NCI-H1092 (cell line): ENCODE measurements at regions not wholly inside any gene's neighbourhood (a gene's known extent, or its start where the extent isn't known, plus 50 kb on each side); places are given as distances from the start of the nearest gene placed in this dataset.
"Not testable (repeated sequence)": the region's sequence is repeated elsewhere in the genome, so short reads cannot be mapped to it uniquely, and the experiment has no call there.

Source experiments
- DNase-seq: peaks from one replicate; lab custom pipeline; 2025; lab: John Stamatoyannopoulos, UW

DNA sequence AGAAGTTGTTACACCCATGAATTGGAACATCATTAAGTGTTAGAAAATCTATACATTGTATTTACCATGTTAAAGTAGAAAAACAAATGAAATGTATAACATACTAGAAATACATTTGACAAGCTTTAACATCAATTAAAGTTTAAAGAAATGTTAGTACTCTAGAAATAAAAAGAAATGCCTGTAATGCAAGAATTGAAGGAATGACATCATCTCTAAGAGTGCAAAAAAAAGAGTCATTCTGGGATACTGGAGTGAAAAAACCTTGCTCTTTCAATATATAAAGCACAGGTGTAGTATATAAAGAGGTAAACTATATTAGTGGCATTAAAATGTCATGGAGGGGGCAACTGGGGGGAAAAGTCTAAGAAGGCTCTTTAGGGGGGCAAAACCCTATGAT lies 210.8 kb upstream of the PLD5 start:
- no peak for DNase-seq

DNA sequence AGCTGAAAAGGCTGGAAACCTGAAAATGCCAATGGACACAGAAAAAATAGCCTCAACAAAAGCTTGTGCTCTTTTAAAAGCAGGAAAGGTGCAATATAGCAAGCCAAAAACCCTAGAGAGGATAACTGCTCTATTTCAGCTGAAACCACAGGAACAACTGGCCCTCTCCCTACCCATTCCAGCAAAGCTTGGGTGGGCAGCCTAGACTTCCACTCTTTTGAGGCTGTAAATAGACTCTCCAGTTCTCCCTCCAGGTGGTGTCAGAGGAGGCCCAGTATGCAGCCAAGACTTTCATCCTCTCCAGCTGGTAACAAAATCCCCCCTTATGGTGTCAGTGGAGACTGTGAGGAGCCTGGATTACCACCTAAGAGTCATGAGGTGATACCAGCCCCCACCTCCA lies 206.9 kb upstream of the PLD5 start:
- no peak for DNase-seq

DNA sequence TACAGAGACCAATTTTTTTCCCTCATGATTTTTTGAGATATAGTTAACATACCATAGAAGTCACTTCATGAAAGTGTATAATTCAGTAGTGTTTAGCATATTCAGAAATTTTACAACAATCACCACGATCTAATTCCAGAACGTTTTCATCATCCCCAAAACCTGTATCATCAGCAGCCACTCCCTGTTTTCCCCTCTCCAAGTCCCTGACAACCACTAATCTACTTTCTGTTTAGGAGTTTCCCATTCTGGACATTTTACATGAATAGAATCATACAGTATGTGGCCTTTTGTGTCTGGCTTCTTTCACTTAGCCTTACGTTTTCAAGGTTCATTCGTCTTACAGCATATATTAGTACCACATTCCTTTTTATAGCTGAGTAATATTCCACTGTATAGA lies 204.2 kb upstream of the PLD5 start:
- no peak for DNase-seq

DNA sequence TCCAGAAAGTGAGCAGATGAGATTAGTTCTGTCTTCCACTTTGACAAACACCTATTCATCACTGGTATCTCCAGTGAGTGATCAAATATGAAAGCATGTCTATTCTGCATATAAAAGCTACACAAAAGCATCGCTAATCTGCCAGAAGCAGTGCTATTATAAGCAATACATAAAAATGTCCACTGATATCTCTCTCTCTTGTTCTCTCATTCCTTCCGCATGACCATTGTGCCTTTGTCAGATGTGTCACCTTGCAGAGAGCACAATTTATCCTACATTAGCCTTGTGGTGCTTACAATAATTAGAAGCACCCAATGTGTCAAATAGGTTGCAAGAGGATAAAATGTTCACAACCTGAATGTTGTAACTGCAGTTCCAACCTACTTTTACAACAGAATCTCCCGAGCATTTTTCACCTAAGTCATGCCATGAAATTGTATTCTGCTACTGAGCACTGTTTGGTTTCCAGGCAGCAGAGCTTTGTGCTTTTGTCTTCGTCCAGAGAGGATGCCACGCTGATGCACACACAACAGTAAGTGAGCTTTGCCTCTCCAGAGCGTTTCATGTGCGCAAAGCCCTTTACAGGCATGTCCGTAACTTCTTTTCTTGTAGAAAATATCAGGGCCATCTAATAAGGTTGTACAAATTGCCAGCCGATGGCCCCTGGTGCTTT lies 198.7 kb upstream of the PLD5 start:
- no peak for DNase-seq

DNA sequence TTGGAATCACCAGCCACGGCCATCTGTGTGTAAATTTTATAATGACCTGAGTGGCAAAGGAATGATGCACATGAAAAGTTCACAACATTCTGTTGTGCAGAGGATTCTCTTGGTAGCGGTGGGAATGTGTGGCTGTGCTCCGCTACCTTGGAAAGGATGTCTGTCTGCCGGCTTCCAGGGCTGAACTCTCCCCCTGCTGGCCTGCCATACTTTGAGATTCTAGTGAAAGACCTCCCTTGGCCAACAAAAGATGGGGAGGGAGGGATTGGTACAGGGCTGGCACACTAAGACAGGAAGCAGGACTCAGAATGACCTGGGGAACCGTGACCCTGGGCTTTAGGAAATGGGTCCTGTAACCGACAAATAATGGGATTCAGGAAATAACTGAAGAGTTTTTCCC lies 194.5 kb upstream of the PLD5 start:
- DNase-seq = no peak

DNA sequence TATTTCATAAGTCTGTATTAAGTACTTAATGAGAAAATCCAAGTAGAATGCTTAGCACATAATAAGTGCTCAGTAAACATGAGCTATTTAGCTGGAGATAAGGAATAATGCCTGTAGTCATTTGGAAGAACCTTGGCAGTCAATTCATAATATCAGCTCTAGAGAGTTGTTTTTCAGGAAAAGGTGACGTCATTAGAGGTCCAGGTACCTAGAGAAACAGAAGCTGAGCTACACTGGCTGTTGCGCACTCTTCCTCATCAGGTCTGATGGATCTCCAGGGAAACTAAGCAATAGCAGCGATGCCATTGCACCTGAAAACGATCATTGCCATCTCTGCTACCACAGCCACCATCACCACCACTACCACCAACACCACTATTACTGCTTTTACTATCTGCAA lies 187.8 kb upstream of the PLD5 start:
- DNase-seq = no peak

DNA sequence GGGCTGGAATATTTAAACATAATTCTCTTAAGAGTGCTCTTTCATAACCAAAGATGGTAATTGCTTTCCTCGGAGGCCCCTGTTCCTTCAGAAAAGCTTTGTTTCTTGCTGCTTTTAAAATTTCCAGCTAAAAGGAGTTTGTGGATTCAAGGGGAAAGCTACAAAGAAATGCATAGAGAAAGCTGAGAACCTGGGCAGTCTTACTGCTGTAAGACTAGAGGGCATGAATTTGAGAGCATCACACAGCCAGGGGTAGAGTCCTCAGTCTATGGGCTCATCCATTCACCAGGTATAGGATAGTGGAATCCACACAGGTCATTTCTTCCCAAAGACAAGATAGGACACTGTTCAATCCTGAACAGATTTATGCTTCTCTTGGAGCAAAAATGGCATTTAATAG lies 186.3 kb upstream of the PLD5 start:
- DNase-seq = no peak

DNA sequence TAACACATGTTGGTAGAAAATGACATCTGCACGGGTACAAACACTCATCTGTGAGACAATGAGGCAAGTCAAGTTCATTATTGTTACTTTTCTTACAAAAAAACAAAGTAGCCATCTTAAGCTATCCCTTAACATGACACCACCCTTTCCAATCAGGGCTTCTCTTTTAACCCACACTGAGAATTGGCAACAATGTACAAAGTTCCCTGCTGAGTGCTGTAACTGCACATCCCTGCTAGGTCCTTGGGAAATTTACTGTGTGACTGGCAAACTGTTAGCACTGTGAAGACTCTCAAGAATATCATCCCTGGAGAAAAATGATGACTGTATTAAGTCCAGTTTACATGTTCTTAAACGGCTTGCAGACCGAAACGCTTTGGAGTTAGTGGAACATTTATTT lies 185.8 kb upstream of the PLD5 start:
- no peak for DNase-seq

DNA sequence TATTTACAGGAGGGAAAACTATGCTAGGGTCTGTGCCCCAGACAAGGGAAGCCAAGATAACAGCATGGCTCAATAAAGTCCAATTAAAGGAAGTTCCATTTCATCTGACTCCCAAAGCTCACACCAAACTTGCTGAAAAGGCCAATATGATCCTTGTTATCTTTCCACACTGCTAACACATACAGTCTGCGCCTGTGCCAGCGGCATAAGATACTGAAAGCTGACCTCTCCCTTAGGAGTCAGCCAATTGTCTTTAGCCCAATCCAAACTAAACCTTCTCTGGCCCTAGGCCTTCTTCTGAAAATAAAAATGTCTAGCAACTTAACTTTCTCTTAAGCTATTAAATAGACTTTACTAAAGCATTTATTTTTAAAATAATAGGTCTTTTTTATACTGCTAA lies 179.0 kb upstream of the PLD5 start:
- no peak for DNase-seq

DNA sequence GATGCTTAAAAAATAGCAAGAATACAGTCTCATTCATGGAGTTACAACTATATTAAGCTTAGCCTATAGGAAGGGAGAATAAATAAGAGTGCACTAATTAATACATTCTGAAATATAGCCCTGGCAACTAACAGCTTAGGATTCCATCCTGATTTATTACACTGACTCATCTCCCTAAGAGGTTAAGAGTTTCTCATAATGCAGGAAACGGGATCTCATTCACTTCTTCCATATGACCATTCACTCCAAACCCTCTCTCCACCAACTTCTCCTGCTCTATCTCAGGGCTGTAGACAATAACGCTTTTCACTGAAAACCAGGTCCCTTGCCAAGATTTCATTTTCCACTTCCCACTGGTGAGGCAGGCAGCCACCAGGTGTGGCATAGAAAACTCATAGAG lies 168.5 kb upstream of the PLD5 start:
- DNase-seq = no peak

DNA sequence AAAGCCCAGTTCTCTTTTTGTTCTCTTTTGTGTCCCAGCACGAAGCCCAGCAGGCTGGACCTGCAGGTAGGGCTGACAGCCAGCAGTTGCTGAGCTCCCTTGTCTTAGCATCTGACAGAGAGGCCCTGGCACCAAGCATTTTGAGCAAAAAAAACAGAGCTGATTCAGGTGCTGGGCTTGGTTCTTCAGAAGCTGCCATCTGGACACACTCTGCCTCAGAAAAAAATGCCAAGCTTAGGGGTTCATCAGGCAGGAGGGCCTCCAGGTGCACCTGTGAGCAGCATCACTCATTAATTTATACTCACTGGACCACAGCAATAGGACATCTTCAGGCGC lies 167.1 kb upstream of the PLD5 start:
- no peak for DNase-seq

DNA sequence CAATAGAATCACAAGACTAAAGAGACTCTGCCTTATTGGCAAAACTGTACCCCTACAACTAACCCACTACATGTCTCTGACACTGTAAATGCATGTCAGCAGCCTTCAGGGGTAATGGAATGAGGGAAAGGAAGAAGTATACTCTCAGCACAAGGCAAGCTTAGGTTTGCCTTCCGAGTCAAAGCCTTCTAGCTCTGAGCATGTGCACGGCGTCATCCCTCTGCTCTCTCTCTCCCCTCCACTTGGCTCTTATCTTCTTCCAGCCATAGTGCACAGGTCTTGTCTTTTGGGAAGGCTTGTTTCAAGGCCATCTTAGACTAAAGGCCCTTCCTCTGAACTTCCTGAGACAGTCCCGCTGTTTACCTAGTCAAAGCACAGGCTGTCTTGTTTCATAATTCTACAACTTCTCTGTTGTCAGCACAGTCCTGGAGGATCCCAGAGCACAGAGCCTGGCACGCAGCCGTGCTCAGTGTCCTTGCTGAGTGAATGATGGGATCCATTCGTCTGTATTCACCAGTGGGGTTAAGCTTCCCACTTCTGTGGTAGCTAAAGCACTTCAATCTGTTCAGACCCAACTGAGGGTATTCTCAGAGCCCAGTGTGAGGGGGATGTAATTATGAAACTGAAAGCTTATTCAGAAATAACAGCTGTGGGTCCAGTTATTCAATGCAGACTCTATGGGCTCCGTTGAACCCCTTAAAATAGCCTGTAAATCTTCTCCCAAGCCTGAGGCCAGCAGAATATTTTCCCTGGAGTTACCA lies 166.5 kb upstream of the PLD5 start:
- no peak for DNase-seq

DNA sequence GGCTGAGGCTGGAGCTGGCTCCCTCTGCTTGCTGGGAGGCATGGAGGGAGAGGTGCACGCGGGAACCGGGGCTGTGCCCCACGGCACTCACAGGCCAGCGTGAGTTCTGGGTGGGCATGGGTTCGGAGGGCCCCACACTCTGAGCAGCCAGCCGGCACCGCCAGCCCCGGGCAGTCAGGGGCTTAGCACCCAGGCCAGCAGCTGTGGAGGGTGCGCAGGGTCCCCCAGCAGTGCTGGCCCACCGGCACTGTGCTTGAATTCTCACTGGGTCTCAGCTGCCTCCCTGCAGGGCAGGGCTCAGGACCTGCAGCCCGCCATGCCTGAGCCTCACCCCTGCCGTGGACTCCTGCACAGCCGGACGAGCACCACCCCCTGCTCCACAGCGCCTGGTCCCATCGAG lies 164.9 kb upstream of the PLD5 start:
- DNase-seq = no peak

DNA sequence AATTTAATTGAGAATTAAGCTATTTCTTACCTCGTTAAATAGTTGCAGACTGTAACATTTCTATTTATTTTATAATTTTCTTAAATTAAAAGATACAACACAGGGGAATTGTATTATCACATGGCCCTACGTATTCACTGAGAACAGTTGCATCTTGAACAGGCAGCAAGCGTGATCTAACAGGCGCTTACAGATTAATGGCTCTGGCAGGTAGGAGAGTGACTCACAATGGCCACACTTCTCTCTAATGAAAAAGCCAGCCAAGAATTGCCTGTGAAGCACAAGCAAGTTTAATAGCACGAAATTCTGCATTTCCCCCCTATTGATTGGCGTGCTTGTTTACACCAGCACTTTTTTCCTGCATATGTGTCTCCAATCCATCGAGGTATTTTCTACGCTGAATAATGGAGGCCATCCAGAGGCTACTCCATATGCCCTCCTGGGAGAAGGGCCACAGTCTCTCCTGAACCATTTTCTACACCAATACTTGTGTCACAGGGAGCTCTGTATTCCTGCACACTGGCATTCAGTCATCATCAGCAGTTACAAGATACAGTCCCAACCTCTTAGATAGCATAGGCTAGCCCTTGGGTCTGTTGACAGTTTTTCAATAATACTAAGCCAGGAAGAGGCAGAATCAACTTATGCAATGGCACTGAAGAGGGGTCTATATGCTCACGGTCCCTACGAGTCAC lies 150.6 kb upstream of the PLD5 start:
- no peak for DNase-seq

DNA sequence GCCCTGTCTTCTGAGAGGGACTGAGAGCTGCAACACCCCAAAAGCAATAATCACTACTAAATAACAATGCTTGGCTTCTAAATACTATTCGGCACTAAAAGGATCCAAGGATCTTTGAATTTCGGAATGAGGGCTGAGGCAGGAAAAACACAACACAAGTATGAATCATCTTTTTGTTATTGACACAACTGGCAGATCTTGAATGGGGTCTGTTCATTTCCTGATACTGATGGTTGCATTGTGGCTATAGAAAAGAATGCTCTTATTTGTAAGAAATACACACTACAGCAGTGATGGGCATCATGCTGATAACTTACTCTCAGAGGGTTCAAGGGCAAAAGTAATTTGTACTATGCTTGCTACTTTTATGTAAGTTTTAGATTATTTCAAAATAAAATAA lies 149.2 kb upstream of the PLD5 start:
- no peak for DNase-seq

DNA sequence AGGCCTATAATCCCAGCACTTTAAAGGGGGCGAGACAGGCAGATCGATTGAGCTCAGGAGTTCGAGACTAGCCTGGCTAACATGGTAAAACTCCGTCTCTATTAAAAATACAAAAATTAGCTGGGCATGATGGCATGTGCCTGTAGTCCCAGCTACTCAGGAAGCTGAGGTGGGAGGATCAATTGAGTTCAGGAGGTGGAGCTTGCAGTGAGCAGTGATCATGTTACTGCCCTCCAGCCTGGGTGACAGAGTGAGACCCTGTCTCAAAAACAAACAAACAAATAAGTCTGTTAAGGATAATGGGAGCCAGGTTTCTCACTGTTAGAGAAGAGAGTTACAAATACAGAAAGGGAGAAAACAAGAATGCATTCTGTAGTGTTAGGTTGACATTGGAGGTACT lies 148.7 kb upstream of the PLD5 start:
- DNase-seq = not testable (repeated sequence)

DNA sequence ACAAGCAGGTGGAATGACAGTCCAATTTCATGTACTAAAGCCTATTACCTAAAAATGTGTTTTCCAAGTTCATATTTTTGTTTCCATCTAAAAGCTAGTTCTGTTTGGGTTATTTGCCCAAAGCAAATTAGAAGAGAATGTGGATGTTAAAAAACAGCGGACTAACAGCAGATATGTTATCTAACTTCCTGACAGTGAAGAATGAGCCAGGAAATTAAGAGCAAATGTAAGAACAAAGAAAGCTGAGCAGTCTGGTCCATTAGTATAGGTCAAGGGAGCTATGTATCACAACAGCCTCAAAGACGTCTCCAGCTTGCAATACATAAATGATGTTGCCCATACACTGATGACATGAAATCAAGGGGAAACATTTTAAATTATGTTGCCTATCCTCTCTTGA lies 145.5 kb upstream of the PLD5 start:
- DNase-seq = no peak

DNA sequence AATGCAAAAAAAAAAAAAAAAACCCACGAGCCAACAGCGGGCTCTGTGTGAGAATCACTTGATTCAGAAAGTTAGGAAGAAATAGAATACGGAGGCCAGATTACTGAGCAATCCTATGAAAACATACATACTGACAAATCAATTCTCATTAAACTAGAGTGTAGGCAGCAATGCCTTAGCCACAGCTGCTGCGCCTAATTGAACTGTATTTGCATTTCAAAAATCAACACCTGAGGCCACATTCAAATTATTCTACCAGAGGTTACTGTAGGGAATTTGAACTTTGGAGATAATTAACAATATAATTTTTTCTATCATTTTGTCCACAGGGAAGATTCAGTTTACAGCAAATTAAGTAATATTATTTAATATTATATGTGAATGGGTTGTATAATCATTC lies 138.4 kb upstream of the PLD5 start:
- no peak for DNase-seq

DNA sequence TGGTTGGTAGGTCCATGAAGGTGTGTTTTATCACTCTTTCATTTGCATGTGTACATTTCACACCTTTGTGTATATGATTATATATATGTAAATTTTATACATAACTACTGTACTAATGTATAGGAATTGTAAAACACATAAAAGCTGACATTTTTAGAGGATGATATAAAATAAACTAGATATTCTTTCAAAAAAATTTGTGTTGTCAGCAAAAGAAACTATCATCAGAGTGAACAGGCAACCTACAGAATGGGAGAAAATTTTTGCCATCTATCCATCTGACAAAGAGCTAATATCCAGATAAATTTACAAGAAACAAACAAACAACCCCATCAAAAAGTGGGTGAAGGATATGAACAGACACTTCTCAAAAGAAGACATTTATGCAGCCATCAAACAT lies 129.3 kb upstream of the PLD5 start:
- DNase-seq = not testable (repeated sequence)

DNA sequence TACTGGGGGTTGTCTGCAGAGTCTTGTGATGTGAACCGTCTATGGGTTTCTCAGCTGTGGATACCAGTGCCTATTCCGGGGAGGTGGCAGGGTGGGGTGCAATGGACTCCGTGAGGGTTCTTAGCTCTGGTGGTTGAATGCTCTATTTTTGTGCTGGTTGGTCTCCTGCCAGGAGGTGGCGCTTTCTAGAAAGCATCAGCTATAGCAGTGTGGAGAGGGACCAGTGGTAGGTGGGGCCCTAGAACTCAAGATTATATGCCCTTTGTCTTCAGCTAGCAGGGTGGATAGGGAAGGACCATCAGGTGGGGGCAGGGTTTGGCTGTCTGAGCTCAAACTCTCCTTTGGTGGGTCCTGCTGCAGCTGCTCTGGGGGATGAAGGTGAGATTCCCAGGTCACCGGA lies 127.3 kb upstream of the PLD5 start:
- no peak for DNase-seq

DNA sequence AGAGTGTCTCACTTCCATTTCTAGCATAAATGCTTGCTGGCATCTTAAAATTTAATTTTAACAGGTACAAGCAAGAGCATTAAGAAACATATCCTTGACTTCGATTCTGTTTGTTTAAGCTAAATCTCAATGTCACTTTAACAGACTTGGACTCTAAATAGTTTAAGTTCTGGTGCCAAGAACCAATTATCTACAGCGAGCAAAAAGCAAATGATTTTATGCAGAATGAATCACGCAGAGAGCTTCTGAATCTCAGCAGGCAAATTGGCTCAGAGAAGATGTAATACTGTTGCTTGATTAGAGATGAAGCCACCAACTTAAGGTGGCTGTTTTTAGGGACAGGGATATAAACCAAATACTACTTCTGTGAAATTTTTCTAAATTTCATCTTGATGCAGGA lies 117.0 kb upstream of the PLD5 start:
- DNase-seq = no peak

DNA sequence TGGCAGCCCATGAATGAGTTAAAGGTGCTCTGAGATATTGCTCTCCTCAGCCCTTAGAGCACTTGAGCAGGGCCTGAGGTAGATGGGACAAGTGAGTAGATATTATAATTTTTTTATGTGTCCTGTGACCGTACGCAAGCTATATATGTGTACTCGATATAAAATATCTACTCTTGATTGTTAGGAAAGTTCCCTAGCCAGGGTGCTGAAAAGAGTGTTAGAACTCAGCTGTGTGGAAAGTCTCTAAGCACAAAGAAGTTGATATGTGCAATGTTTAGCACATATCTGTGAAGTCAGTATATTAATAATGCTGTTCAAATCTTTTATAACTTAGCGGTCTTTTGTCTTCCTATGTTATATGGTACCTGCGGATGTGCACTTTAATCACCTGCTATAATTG lies 114.6 kb upstream of the PLD5 start:
- DNase-seq = no peak

DNA sequence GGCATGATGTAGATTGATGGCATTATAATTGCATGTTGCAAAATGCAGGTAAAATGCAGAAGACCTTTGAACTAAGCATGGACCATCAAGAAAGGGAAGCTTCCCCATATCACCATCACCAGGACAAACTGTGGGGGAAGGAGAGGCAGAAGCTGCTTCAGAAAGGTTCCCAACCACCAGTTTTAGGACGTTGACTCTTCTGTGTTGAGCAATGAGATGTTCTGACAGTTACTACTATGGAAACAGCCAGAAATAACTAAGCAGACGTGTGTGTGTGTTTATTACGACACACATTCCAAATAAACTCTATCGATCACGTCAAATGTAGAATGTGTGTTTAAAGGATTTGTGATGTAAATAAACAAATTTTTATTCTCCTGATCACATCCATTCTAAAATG lies 110.2 kb upstream of the PLD5 start:
- no peak for DNase-seq

DNA sequence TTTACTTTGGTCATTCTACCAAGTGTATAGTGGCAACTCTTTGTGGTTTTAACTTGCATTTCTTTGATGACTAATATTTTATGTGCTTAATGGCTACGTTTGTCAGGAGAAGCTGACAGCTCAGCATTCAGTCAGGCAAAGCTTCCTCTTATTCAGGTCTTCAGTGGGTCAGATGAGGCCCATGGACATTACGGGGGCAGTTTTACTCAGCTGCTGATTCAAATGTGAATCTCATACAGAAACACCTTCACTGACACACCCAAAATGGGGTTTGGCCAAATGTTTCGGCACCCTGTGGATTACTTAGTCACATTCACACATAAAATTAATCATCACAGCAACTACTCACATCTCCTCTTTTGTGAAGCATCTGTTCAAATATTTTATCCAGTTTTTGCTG lies 104.9 kb upstream of the PLD5 start:
- DNase-seq = no peak
